Activated naive CD4-positive, alpha-beta T cell treated with anti-CD3 and anti-CD28 coated beads, Interleukin-2, amount 10 ng/mL, durations not matched to agents 7 days and 5 days (primary cell): ENCODE measurements at regions not wholly inside any gene's neighbourhood (a gene's known extent, or its start where the extent isn't known, plus 50 kb on each side); places are given as distances from the start of the nearest gene placed in this dataset.
"Not testable (repeated sequence)": the region's sequence is repeated elsewhere in the genome, so short reads cannot be mapped to it uniquely, and the experiment has no call there.

Experiments
- CTCF ChIA-PET: fragments of 350-600 bp; sonication (Branson Sonifier 250); formaldehyde crosslinking; loops from one replicate; lab custom pipeline; 2021; ENCODE audit warnings: antibody characterized with exemption; lab: Charles Lee
- DNase-seq: peaks from one replicate; pipeline ENCODE4 v3.0.0-alpha.2; 2020
- H3K27ac Mint-ChIP-seq: one replicate; pipeline ENCODE4 v1.8.0; 2021; ENCODE audit warnings: mild to moderate bottlenecking, moderate library complexity, mixed read lengths
- H3K27me3 Mint-ChIP-seq: one replicate; pipeline ENCODE4 v1.8.0; 2021; ENCODE audit warnings: mild to moderate bottlenecking, mixed read lengths
- H3K36me3 Mint-ChIP-seq: one replicate; pipeline ENCODE4 v1.8.0; 2021; ENCODE audit warnings: mixed read lengths
- H3K4me1 Mint-ChIP-seq: one replicate; pipeline ENCODE4 v1.8.0; 2021; ENCODE audit warnings: mixed read lengths
- H3K4me3 Mint-ChIP-seq: one replicate; pipeline ENCODE4 v1.8.0; 2021; ENCODE audit warnings: mild to moderate bottlenecking, moderate library complexity, mixed read lengths
- H3K9me3 Mint-ChIP-seq: one replicate; pipeline ENCODE4 v1.8.0; 2021; ENCODE audit warnings: mixed read lengths

GRCh38 chr7:83850941-83851340 lies 202.0 kb upstream of the SEMA3E start:
- H3K9me3 Mint-ChIP-seq, result no peaks in the 10 kb centered on the region
- no peak for DNase-seq
- H3K4me1 Mint-ChIP-seq, result no peaks in the 10 kb centered on the region
- H3K27me3 Mint-ChIP-seq, result no peaks in the 10 kb centered on the region
- H3K4me3 Mint-ChIP-seq, result no peak overlapping the region
- H3K27ac Mint-ChIP-seq, result no peak overlapping the region
- no peaks in the 10 kb centered on the region for H3K36me3 Mint-ChIP-seq
- CTCF ChIA-PET, result no interaction called here

- H3K9me3 Mint-ChIP-seq, result no peaks in the 10 kb centered on the region
- no peak overlapping the region for H3K27ac Mint-ChIP-seq
- H3K27me3 Mint-ChIP-seq, result no peaks in the 10 kb centered on the region
- H3K4me3 Mint-ChIP-seq, result no peak overlapping the region
- CTCF ChIA-PET, result no interaction called here
- DNase-seq, result no peak
- H3K36me3 Mint-ChIP-seq, result no peaks in the 10 kb centered on the region
- H3K4me1 Mint-ChIP-seq, result no peaks in the 10 kb centered on the region
Observed at GRCh38 chr7:83850125-83850524, 201.2 kb upstream of the SEMA3E start.

GRCh38 chr7:83849131-83849530 lies 200.2 kb upstream of the SEMA3E start:
- CTCF ChIA-PET, result no interaction called here
- H3K9me3 Mint-ChIP-seq, result no peaks in the 10 kb centered on the region
- no peak overlapping the region for H3K4me3 Mint-ChIP-seq
- H3K36me3 Mint-ChIP-seq, result no peaks in the 10 kb centered on the region
- no peak for DNase-seq
- H3K4me1 Mint-ChIP-seq, result no peaks in the 10 kb centered on the region
- H3K27ac Mint-ChIP-seq, result no peak overlapping the region
- no peaks in the 10 kb centered on the region for H3K27me3 Mint-ChIP-seq

DNA sequence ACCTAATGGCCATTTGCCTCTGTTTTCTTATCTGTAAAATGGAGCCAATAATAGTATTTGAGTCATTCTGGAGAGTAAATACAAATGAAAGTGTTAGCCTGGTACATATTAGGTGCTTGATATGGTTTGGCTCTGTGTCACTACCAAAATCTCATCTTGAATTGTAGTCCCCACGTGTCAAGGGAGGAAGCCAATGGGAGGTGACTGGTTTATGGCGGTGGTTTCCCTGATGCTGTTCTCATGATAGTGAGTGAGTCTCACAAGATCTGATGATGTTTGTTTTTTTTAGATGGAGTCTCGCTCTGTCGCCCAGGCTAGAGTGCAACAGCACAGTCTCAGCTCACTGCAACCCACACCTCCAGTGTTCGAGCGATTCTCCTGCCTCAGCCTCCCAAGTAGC lies 194.0 kb upstream of the SEMA3E start:
- DNase-seq, result no peak
- CTCF ChIA-PET, result interaction anchor here (0.6 kb wide), 1 partner anchor 799 kb away, joined by 3 read pairs; no protein-coding TSS in a partner anchor
- Mint-ChIP-seq H3K9me3 (no peaks in the 10 kb centered on the region), H3K36me3 (no peaks in the 10 kb centered on the region), H3K27ac (no peak overlapping the region), H3K27me3 (no peaks in the 10 kb centered on the region), H3K4me1 (no peaks in the 10 kb centered on the region), H3K4me3 (no peak overlapping the region)

DNA sequence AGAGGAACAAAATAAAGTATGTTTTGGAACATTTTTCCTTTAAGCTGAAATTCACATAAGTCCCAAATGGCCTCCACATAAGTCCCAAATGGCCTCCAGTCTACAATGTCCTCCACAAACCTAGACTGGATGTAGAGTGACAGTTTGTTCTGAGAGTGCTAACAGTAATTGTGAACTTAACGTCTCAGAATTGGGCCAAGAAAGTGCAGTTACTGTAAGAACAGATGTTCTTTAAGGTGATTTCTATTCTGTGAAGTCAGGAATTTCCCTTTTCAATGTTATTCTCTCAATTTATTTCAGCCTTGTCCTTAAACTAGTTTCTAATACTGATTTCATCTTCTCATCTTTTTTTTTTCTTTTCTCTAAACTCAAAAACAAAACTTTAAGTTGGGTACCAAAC lies 188.7 kb upstream of the SEMA3E start:
- Mint-ChIP-seq H3K27ac (no peak overlapping the region), H3K9me3 (no peaks in the 10 kb centered on the region), H3K4me1 (no peaks in the 10 kb centered on the region), H3K4me3 (no peak overlapping the region), H3K27me3 (no peaks in the 10 kb centered on the region), H3K36me3 (no peaks in the 10 kb centered on the region)
- no peak for DNase-seq
- CTCF ChIA-PET, result no interaction called here

- H3K4me1 Mint-ChIP-seq, result no peaks in the 10 kb centered on the region
- no peaks in the 10 kb centered on the region for H3K27me3 Mint-ChIP-seq
- H3K27ac Mint-ChIP-seq, result no peak overlapping the region
- CTCF ChIA-PET, result no interaction called here
- no peaks in the 10 kb centered on the region for H3K9me3 Mint-ChIP-seq
- DNase-seq, result no peak
- H3K36me3 Mint-ChIP-seq, result no peaks in the 10 kb centered on the region
- no peak overlapping the region for H3K4me3 Mint-ChIP-seq
Observed at GRCh38 chr7:83836028-83836427, 187.1 kb upstream of the SEMA3E start.

GRCh38 chr7:83835424-83835823 lies 186.5 kb upstream of the SEMA3E start:
- no peak overlapping the region for H3K27ac Mint-ChIP-seq
- DNase-seq, result no peak
- H3K4me3 Mint-ChIP-seq, result no peak overlapping the region
- CTCF ChIA-PET, result no interaction called here
- H3K4me1 Mint-ChIP-seq, result no peaks in the 10 kb centered on the region
- H3K36me3 Mint-ChIP-seq, result no peaks in the 10 kb centered on the region
- H3K27me3 Mint-ChIP-seq, result no peaks in the 10 kb centered on the region
- H3K9me3 Mint-ChIP-seq, result no peaks in the 10 kb centered on the region

GRCh38 chr7:83833721-83834120 lies 184.8 kb upstream of the SEMA3E start:
- H3K4me1 Mint-ChIP-seq, H3K9me3 Mint-ChIP-seq, DNase-seq, H3K4me3 Mint-ChIP-seq, CTCF ChIA-PET, H3K27ac Mint-ChIP-seq, H3K27me3 Mint-ChIP-seq, H3K36me3 Mint-ChIP-seq: not testable (repeated sequence)

DNA sequence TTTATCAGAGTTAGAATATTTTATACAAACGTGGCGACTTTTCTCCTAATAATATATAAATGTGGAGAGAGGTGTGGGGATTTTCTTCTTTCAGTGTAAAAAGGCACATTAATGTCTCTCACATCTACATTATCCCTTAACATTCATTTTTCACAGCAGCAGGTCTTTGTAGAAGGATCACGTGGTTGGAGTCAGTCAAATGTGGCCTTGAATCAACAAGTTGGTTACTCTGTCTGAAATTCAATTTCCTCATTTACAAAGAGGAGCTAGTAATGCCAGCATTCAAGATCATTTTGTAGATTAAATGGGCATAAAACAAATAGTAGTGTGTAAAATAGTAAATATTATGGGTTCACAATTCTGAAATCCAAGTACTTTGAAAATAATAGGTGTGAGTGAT lies 183.1 kb upstream of the SEMA3E start:
- Mint-ChIP-seq H3K4me3 (no peak overlapping the region), H3K36me3 (no peaks in the 10 kb centered on the region), H3K9me3 (no peaks in the 10 kb centered on the region), H3K27me3 (no peaks in the 10 kb centered on the region), H3K27ac (no peak overlapping the region), H3K4me1 (no peaks in the 10 kb centered on the region)
- CTCF ChIA-PET, result no interaction called here
- no peak for DNase-seq

DNA sequence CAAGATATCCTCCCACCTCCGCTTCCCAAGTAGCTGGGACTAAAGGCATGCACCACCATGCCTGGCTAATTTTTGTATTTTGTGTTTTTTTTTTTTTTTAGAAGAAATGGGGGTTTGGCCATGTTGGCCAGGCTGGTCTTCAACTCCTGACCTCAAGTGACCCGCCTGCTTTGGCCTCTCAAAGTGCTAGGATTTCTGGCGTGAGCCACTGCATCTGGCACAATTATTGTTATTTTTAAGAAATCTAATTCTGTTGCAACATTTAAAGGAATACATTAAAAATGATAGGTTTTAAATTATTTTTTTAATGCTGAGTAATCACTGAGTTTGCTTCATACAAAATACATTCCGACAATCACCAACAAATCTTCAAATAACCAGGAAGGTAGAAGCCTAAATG lies 178.1 kb upstream of the SEMA3E start:
- H3K36me3 Mint-ChIP-seq, result no peaks in the 10 kb centered on the region
- H3K27ac Mint-ChIP-seq, result no peak overlapping the region
- CTCF ChIA-PET, result no interaction called here
- no peak for DNase-seq
- H3K4me3 Mint-ChIP-seq, result no peak overlapping the region
- no peaks in the 10 kb centered on the region for H3K27me3 Mint-ChIP-seq
- H3K4me1 Mint-ChIP-seq, result no peaks in the 10 kb centered on the region
- H3K9me3 Mint-ChIP-seq, result no peaks in the 10 kb centered on the region

DNA sequence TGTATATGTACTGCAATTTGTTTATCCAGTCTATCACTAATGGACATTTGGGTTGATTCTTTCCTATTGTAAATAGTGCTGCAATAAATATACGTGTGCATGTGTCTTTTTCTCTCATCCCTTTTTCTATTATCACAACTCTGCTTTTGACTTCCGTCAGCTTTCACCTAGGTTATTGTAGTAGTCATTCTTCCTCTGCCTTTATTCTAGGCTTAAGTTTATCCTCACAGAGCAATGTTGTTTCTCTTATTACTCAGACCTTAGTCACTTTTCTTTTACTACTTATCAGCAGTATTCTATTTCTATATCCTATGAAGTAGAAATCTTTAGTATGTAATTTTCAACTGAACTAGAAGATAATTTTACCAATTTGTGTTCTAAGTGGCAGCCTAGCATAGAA lies 175.3 kb upstream of the SEMA3E start:
- Mint-ChIP-seq H3K27ac (no peak overlapping the region), H3K4me1 (no peaks in the 10 kb centered on the region), H3K36me3 (no peaks in the 10 kb centered on the region), H3K4me3 (no peak overlapping the region), H3K27me3 (no peaks in the 10 kb centered on the region), H3K9me3 (no peaks in the 10 kb centered on the region)
- no peak for DNase-seq
- CTCF ChIA-PET, result no interaction called here

DNA sequence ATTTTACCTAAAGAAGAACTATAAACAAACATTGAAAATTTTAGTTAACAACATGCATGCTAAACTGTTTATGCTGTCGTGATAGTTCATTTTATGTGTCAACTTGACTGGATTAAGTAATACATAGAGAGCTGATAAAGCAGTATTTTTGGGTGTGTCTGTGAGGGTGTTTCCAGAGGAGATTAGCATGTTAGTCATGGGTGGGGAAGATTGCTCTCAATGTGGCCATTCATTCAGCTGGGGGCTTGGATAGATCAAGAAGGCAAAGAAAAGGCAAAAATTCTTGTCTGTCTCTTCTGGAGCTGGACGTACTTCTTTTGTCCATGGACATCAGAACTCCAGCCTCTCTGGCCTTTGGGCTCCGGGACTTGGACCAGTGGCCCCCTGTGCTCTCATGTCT lies 172.9 kb upstream of the SEMA3E start:
- no peak overlapping the region for H3K4me3 Mint-ChIP-seq
- no peak for DNase-seq
- no peaks in the 10 kb centered on the region for H3K4me1 Mint-ChIP-seq
- no peaks in the 10 kb centered on the region for H3K36me3 Mint-ChIP-seq
- no peaks in the 10 kb centered on the region for H3K27me3 Mint-ChIP-seq
- no peak overlapping the region for H3K27ac Mint-ChIP-seq
- H3K9me3 Mint-ChIP-seq, result no peaks in the 10 kb centered on the region
- CTCF ChIA-PET, result no interaction called here

GRCh38 chr7:83820641-83821040 lies 171.7 kb upstream of the SEMA3E start:
- H3K4me3 Mint-ChIP-seq, result no peak overlapping the region
- no peak overlapping the region for H3K27ac Mint-ChIP-seq
- no peaks in the 10 kb centered on the region for H3K4me1 Mint-ChIP-seq
- CTCF ChIA-PET, result no interaction called here
- H3K9me3 Mint-ChIP-seq, result no peaks in the 10 kb centered on the region
- H3K27me3 Mint-ChIP-seq, result no peaks in the 10 kb centered on the region
- no peaks in the 10 kb centered on the region for H3K36me3 Mint-ChIP-seq
- DNase-seq, result no peak

GRCh38 chr7:83819911-83820310 lies 171.0 kb upstream of the SEMA3E start:
- no peaks in the 10 kb centered on the region for H3K4me1 Mint-ChIP-seq
- no peaks in the 10 kb centered on the region for H3K9me3 Mint-ChIP-seq
- H3K27ac Mint-ChIP-seq, result no peak overlapping the region
- no peak overlapping the region for H3K4me3 Mint-ChIP-seq
- DNase-seq, result no peak
- CTCF ChIA-PET, result no interaction called here
- no peaks in the 10 kb centered on the region for H3K27me3 Mint-ChIP-seq
- H3K36me3 Mint-ChIP-seq, result no peaks in the 10 kb centered on the region

GRCh38 chr7:83814480-83814879 lies 165.5 kb upstream of the SEMA3E start:
- H3K27ac Mint-ChIP-seq, result no peak overlapping the region
- no peaks in the 10 kb centered on the region for H3K27me3 Mint-ChIP-seq

DNA sequence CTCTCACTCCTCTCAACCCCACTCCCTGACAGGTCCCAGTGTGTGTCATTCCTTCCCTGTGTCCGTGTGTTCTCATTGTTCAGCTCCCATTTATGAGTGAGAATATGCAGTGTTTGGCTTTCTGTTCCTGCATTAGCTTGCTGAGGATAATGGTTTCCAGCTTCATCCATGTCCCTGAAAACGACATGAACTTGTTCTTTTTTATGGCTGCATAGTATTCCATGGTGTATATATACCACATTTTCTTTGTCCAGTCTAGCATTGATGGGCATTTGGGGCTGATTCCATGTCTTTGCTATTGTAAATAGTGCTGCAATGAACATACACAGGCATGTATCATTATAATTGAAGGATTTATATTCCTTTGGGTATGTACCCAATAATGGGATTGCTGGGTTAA lies 163.6 kb upstream of the SEMA3E start:
- H3K27me3 Mint-ChIP-seq, H3K9me3 Mint-ChIP-seq, H3K4me1 Mint-ChIP-seq, H3K27ac Mint-ChIP-seq, DNase-seq, H3K4me3 Mint-ChIP-seq, CTCF ChIA-PET, H3K36me3 Mint-ChIP-seq: not testable (repeated sequence)

More at GRCh38 chr7:83814480-83814879, 165.5 kb upstream of the SEMA3E start:
- CTCF ChIA-PET, result no interaction called here
- Mint-ChIP-seq H3K4me3 (no peak overlapping the region), H3K4me1 (no peaks in the 10 kb centered on the region), H3K36me3 (no peaks in the 10 kb centered on the region), H3K9me3 (no peaks in the 10 kb centered on the region)
- no peak for DNase-seq
